ENCODE measurements at regions not wholly inside any gene's neighbourhood (a gene's known extent, or its start where the extent isn't known, plus 50 kb on each side); places are given as distances from the start of the nearest gene placed in this dataset.

DNA sequence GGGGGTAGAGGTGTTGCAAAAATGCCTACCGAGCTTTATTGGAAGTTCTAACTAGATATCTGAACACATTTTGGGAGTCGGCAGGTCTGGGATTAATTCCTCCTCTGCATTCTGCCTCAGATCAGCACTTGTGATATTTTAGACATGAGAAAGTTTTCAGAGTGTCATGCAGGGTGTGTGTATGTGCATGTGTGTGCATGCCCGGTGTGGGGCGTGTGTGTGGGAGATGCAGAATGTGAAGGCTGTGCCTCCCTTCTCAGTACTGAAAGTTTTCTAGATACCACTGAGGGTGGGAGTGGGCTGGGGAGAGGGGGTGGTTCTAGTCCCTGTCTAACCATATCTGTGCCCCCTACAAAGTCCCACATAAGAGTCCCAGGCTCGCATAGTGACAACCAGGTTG, 180.0 kb upstream of the NTM start:
- TF ChIP-seq, protein P1, sequence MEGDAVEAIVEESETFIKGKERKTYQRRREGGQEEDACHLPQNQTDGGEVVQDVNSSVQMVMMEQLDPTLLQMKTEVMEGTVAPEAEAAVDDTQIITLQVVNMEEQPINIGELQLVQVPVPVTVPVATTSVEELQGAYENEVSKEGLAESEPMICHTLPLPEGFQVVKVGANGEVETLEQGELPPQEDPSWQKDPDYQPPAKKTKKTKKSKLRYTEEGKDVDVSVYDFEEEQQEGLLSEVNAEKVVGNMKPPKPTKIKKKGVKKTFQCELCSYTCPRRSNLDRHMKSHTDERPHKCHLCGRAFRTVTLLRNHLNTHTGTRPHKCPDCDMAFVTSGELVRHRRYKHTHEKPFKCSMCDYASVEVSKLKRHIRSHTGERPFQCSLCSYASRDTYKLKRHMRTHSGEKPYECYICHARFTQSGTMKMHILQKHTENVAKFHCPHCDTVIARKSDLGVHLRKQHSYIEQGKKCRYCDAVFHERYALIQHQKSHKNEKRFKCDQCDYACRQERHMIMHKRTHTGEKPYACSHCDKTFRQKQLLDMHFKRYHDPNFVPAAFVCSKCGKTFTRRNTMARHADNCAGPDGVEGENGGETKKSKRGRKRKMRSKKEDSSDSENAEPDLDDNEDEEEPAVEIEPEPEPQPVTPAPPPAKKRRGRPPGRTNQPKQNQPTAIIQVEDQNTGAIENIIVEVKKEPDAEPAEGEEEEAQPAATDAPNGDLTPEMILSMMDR (IDR thresholded peaks at IDR 0.05): no peak
- TF ChIP-seq POLR2AphosphoS5 (IDR thresholded peaks at IDR 0.05) (no peak), EP300 (IDR thresholded peaks at IDR 0.05) (no peak)
